Daoy (cell line): ENCODE measurements at regions not wholly inside any gene's neighbourhood (a gene's known extent, or its start where the extent isn't known, plus 50 kb on each side); places are given as distances from the start of the nearest gene placed in this dataset.

Experiments
- DNase-seq: peaks from one replicate; pipeline ENCODE4 v3.0.0-alpha.2; 2015; ENCODE audit warnings: low read depth

DNA sequence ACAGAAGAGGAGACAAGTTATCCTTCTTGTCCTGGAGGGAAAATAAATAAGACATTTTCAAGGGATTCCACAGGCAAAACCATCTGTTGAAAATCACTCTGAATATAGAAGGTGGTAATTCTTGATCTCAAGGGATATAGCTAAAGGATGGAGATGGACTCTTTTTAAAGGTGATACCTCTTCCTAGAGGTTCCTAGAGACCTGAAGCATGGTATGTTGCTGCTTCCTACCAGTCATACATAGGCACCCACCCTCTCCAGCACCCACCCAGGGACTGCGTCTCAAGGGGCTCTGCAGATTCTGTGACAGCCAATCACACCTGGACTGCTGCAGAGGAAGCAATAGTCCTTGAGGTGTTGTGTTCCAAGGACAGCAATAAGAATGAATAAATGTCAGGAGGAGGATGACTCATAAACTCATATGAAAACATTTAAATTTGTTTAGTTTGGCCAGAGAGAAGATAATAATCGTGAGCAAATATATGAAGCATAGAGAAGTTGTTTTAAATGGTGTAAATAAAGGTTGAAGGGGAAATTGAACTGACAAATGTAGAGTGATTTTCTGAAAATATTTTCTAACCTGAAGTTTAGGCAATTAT is 741.6 kb upstream of the CBLB start:
- DNase-seq, result peak; percentile 36

DNA sequence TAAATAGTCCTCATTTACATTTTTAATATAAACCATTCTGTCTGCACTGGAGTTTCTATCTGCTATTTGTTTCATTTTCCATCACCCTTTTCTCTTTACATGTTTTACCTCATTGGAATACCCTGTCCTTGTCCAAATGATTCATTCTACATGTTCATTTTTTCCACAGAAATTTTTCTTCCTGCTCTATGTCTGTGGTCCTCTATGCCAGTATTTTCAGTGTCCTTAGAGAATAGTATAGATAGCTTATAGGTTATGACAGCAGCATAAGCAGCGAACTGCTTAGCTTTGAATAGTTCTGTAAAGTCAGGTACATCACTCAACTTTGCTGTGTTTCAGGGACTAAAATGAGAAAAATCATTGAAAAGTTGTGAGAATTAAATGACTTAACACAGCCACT is 742.3 kb upstream of the CBLB start:
- DNase-seq, result no peak

DNA sequence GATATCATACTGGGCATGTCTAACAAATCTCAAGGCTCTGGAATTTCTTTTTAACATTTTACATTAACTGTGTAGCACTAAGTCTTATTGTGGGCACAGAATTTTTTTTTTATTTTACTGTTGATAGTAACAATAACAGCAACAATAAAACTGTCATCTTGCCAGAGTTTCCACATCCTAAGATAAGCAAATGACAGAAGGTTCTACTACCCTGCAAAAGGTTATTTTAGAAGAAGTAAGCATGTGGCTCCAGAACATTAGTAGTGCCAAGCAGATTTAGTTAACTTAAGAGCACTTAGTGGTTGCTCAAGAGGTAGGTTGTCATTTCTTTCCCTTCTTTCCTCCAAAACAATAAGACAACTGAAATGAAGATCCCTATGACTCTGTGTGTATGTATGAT is 743.0 kb upstream of the CBLB start:
- no peak for DNase-seq

DNA sequence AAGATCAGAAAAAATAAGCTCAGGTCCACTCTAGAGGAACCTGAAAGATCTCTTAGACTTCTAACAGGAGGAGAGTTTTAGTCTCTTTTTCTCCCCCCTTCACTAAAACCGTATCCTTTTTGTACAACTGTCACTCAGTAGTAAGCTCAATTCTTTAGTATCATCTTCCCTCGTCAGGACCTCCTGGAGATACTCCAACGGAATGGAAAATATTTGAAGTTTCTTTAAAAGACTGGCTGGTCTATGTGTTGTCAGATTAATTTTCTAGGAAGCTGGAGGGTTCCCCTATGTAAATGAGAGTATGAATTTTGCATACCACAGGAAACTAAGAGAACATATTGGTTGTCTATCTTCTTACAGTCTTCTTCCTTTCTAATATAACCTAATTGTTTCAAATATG is 747.7 kb upstream of the CBLB start:
- DNase-seq, result no peak

DNA sequence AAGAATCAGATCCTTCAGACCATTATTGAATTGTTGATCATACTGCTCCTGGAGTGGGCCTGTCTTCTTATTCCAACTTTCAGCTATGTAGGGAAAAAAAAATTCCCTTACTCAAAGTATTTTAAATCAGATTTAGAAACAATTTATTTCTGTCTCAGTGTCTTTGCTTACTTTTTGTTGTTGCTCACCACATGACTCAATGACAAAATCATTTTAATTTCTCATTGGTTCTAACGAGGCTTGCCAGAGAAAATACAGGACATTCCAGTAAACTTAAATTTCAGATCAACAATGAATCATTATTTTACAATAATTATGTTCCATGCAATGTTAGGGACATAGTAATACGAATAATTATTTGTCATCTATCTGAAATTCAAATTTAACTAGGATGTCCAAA is 748.5 kb upstream of the CBLB start:
- no peak for DNase-seq

DNA sequence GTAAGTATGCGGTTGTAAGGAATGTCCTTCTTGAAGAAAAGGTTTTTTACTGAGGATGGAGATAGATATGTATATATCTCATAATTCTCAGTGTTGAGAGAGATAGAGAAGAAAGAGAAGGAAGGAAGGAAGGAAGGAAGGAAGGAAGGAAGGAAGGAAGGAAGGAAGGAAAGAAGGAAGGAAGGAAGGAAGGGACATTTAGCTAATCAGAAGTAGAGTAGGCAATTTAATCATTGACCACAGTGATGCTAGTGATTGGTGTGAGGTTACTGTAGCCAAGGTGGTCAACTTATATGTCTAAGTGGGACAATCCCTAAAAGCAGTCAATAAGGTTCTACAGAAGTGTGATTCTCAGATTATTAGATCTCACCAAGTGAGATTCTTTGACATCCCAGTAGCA is 751.8 kb upstream of the CBLB start:
- no peak for DNase-seq

DNA sequence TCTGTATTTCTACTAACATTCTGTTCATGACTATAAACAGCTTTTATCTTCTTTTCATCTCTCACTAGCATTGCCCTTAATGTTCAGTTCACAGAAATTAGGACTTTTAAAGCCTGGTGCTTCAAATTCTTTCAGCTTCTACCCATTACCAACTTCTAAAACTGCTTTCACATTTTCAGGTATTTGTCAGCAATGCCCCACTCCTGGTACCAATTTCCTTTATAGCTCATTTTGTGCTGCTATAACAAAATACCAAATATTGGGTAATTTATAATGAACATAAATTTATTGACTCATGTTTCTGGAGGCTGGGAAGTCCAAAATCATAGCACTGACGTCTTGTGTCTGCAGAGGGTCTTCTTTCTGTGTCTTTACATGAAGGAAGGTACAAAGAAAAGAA is 753.1 kb upstream of the CCDC54 start:
- DNase-seq, result no peak

DNA sequence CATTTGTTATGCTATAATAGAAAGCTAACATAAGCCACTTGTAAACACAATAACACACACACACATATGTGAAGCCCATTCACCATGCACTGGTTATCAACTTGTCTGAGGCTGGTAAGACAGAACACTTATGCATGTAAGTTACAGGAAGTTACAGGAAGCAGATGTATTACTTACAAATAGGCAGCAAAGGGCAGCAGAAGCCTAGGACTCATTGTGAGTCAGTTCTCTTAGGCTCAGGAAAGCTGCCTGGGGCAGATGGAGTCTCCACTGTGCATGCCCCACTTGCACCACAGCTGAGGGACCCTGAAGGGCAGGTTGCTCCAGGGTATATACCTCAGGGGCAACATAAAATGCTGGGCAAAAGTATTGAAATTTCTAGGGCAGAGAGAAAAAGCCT is 748.8 kb upstream of the CCDC54 start:
- peak; percentile 38 for DNase-seq

DNA sequence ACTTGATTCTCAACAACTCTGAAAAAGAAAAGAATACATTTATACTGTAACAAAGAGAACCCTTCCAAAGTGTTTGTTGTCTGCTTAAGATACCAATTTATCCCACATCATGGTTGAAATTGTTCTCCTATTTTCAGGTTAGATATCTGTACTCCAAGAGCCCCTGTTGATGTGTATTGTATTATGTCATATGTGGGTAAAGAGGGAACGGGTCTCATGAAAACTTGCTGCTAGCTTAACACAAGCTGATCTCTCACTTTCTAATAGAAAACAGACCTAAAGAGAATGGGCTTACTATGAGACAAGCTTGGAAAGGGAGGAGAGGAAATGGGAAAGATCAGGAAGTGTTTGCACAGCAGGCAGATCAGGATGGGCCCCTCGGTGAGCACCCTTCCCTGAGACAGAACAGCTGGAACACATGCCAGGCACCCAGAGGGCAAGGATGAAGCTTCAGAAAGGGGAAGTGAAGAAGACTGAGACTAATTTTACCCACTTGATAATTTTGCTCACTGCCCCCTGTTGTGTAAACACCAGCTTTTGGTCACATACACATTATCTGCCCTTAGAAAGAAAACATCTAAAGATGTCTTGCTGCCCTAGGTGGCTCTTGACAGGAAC is 747.9 kb upstream of the CCDC54 start:
- no peak for DNase-seq

DNA sequence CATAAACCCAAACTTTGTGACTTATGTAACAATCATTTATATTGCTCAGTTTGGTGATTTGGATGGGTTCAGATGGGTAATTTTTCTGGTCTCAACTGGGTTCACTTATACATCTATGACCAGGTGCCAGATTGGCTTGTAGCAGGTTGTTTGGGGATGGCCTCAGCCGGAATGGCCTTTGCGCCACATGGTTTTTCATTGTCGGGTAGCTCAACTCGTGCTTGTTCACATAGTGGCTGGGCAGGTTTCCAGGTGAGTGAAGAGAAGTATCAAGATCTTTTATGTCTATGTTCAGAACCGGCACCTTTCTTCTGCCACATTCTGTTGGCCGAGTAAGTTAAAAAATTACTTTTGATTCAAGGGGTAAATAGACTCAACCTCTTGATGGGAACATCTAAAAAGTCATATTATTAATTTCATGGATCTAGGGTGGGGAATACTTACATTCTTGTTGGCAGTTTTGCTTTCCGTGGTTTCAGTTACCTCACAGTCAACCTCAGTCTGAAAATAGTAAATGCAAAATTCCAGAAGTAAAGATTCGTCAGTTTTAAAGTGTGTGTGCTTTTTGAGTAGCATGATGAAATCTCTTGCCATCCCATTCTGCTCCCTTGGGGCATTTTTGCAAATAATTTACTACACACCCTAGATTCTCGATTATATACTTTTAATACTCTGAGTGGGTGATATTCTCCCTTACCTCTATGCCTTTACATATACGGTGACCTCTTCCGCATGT is 745.7 kb upstream of the CCDC54 start:
- no peak for DNase-seq

DNA sequence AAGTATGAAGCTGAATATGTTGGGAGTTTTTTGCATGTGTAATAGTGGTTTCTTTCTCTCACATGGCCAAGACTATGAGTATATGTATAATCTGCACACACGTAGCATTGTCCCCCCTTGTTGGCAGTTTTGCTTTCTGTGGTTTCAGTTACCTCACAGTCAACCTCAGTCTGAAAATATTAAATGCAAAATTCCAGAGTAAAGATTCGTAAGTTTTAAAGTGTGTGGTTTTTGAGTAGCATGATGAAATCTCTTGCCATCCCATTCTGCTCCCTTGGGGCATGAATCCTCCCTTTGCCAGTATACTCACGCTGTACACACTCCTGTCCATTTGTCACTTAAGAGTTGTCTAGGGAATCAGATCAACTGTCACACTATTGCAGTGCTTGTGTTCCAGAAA is 742.0 kb upstream of the CCDC54 start:
- peak; percentile 77 for DNase-seq

DNA sequence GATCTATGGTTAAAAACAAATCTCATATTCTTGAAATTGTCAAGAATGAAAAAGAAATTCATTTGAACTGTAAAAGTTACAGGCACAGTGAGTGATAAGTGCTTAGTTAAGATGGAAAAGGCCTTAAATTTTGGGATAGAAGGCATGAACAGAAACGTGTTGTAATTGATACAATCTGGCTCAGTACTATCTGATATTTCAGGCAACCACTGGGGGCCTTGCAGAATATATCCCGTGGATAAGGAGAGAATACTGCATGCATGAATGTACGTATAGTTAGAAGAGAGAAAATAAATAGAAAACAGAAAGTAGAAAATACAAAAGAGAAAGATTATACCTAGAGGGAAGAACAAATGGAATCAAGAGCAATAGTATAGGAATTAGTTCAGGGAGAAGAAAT is 741.4 kb upstream of the CCDC54 start:
- no peak for DNase-seq

DNA sequence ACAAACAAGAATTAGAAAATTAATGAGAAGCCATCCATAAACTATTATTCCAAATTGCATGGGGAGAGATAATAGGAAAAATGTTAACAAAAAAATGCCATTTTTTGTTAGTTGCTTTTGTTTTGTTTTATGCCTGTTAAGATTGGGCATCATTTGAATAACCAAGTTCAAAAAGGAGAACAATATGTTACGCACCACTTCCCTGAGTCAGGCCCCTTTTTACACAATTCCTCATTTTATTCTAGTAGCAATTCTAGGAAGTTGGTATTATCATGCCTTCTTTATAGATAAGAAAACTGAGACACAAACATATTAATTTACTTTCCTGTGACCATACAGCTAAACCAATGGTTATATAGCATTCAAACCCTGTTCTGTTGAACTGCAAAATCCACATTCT is 736.9 kb upstream of the CCDC54 start:
- no peak for DNase-seq

DNA sequence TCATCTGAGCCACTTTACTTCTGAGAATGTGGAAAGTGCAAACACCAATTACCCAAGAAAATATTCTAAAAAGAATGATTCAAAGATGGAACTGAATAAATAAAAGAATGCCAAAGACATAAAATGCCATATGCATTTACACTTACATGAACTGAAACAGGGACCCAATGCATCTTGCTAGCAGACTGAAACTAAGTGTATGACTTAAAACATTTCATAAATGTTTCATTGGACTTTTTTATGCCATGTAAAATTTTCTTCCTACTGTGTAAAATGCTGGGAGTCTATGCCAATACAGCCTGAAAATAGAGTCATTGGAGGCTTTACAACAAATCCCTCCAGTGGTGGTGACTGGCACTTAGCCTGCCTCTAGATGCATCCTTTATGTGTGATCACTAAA is 735.1 kb upstream of the CCDC54 start:
- no peak for DNase-seq

DNA sequence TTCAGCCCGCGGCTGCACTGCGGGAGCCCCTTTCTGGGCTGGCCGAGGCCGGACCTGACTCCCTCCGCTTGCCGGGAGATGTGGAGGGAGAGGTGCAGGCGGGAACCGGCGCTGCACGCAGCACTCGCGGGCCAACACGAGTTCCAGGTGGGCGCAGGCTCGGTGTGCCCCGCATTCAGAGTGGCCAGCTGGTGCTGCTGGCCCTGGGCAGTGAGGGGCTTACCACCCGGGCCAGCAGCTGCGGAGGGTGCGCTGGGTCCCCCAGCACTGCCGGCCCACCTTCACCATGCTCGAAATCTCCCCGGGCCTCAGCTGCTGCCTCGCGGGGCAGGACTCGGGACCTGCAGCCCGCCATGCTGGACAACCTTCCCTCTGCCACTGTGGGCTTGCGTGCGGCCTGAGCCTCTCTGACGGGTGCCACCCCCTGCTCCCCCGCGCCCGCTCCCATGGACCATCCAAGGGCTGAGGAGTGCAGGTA is 733.5 kb upstream of the CCDC54 start:
- DNase-seq, result no peak

DNA sequence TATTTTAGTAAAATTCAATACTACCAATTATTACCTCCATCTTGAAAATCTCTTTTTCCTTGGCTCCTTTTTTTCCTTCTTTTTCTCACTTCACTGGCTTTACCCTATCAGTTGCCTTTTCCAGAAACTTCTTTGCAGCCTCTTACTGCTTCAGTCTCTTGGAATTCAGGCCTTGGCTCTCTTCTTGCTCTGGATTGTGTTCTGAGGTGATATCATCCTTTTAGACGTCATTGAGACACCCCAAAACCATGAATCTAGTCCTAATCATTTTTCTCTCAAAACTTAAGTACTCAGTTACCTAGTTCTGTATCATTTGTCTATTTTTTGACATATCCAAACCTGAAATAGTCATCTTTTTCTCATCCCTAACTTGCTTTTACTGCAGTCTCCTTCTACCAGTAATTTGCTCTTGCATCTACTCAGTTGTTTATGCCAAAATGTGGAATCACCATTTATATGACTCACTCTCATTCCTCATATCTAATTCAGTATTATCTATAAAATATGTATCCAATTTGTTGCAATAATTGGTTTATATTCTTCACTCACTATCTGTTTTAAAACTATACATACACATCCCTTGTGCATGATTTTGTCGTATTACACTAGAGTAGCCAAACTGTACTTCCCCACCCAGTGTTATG is 703.2 kb upstream of the CCDC54 start:
- no peak for DNase-seq

DNA sequence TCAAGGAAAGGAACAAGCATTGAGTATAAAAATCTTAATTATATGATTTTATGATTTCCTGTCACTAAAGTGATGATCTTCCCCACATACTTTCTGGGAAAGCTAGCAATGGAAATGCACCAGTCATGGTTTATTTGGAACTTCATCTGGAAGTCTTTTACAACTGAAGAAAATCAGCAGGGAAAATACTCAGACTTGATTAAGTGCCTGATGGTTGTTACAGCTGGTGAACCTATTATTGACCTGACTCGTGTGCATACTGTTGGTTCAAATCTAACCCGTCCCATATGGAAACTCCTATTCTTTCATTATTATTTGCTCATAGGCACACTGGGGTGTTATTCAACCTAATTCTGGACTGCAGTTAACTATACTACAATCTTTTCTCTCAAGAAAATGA is 701.8 kb upstream of the CCDC54 start:
- no peak for DNase-seq

DNA sequence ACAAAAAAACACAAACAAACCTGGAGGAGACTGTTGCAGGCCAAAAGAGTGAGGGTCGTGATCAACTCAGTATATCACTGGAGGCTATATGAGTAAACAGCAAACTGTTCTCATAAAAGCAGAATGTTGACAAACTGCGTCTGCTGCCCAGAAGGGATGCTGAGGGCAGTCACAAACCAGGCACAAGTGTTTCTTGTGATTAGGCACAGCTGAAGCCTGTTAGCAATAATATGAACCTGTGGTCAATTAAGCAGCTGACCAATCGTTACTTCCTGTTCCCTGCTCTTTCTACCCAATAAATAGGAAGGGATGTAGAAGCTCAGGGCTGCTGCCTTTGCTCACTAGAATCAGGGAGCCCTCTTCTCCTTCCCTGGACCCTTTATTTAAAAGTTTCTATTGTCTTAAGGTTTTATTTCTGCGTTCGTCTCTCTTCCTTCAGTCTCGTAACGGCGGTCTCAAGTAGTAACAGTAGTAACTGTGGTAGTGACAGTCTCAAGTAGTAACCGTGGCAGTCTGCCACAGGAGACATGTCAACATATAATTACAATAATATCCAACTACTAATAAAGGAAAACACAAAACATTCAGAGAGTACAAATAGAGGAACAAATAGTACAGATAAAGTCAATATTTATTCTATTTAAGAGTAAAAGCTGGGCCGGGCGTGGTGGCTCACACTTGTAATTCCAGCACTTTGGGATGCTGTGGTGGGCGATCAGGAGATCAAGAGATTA is 698.4 kb upstream of the CCDC54 start:
- no peak for DNase-seq

DNA sequence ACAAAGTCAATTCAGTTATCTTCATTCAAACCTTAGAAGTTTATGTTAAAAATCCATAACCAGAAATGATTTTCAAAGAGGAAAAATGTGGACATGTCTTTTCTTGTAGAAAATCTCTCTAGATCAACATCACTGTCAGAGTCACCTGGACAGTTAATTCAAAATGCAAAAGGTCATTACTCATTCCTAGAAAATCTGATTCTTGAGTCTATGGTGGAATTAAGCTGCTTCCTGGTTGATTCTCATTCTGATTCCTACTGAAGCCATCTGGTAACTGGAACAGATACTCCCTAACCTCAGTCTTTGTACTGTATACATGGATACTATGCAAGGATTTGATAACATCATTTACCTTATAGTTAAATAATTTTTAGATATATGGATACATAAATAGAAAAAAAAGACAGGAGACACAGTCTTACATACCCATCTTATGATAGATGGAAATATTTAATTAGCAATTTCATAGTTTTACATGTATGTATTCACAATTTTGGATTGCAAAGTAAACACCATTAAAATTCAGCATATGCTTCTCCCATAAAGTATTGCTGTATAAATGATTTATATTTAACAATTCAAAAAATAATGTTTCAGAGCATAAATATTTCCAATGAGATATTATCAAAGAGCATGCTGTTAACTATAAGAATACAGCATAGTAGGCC is 693.2 kb upstream of the CCDC54 start:
- DNase-seq, result no peak

DNA sequence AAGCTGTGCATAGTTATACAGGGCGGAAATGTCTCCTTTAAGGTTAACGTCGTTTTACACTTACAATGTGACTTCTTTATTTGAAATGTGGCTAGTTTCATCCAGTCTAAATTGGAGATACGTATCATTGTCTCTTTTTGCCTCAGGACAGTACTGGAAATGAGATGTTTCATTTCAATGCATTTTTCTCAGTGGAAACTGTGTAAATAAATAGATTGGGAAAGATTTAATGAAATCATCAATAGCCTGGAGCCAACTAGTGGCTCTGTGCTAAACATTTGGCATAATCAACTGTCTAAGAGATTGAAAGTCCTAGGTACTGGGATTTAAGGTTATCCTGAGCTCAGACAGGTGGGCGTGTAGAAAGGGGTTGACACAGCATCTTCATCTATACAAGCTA is 691.5 kb upstream of the CCDC54 start:
- DNase-seq, result no peak

DNA sequence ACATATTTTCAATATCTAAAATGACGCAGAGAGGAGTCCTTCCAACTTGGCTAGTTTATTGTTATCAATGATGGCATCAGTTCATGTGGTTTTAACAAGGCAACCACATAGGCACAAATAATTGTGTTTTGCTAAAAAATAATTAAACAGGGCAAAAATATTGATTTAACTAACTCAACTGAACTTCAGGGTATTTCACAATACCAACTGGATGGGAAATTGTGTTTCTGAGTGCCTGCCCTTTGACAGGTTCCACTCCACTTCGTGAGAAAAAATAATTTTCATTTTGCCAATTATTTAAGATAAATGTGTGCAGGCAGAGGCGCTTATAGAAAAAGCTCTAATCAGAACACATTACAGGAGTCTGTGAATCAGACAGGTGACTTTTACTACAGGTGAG is 689.3 kb upstream of the CCDC54 start:
- no peak for DNase-seq

DNA sequence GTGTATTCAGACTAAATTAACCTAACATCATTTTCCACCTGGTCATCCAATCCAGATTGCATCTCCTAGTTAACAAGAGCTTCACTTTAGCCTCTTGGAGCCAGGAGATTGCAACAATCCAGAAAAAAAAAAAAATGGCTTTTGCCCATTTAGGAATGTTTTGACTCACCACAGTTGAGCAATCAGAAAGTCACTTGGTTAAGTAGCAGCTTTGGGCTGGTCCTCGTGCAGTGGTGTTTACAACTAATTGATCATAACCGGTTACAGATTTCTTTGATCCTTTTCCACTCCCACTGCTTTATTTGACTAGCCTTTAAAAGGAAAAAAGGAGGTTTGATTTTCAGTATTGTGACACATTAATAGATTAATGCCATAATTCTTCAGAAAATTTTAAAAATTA is 688.8 kb upstream of the CCDC54 start:
- DNase-seq, result peak; percentile 79
